AG04450 (cell line): ENCODE measurements at regions not wholly inside any gene's neighbourhood (a gene's known extent, or its start where the extent isn't known, plus 50 kb on each side); places are given as distances from the start of the nearest gene placed in this dataset.

Source experiments
- CTCF ChIA-PET: fragments of 300-600, 350-600 bp; formaldehyde crosslinking; extraction: SDS; loops from one replicate; lab custom pipeline; 2022; ENCODE audit warnings: antibody characterized with exemption, inconsistent platforms; lab: Charles Lee
- POLR2A ChIA-PET: fragments of 350-600 bp; formaldehyde crosslinking; extraction: SDS; loops from one replicate; lab custom pipeline; 2021; ENCODE audit warnings: antibody characterized with exemption, inconsistent platforms; lab: Yijun Ruan, JAX
- DNase-seq: peaks from one replicate; pipeline ENCODE4 v3.0.0-alpha.2; 2011; ENCODE audit warnings: low read depth, low spot score
- H3K27ac ChIP-seq: one replicate; pipeline ENCODE4 v1.5.1; 2012; ENCODE audit warnings: low read depth, low read length, control low read depth
- H3K27me3 ChIP-seq: one replicate; pipeline ENCODE4 v1.6.0; 2012; ENCODE audit warnings: low read length; ENCODE audit not compliant: control insufficient read depth, insufficient read depth
- H3K4me3 ChIP-seq: 2 replicates; pipeline ENCODE4 v1.5.1; 2011; ENCODE audit warnings: mild to moderate bottlenecking, low read depth, low read length, control low read depth
- H3K9me3 ChIP-seq: 2 replicates; pipeline ENCODE4 v1.5.1; 2012; ENCODE audit warnings: low read length; ENCODE audit not compliant: control insufficient read depth, insufficient read depth
- CTCF ChIP-seq: IDR thresholded peaks from 2 replicates; pipeline ENCODE4 v1.5.1; 2011; ENCODE audit warnings: low read depth, low read length, control low read depth, inconsistent platforms

DNA sequence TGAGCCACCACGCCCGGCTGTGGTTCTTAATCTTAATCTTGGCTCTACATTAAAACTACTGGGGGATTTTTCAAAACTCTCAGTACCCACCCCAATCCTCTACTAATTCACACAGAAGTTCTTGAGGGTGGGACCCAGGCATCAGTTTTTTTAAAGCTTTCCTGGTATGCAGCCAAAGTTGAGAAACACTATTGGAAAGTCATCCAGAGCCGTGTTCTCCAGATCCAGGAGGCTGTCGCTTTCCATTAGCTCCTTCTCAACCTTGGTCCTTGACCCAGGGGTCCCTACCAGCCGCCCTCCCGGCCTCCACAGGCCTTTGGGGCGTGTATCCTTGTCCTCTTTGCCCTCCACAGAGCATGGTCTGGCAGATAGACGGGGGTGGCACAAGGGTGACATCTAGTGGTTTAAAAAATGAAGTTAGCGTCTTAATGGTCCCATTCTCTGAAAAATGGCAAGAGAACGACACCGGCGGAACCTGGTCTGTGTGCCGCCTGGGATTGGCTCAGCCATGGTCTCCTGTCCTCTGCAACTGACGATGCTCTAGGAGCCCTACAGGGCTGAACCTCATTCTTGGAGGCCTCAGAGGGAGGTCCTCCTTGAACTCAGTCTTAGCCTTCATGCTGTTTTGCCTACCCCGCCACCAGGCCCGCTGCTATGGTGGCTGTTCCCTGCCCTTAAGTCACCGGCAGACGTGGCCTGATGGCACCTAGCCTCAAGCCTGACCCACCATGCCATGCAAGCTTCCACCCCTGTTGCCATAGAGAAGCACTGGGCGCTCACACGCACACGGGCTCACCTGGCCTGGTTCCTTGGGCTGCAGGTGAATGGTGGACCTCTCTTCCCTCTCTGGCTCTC, 152.0 kb upstream of the SYN3 start:
- Histone ChIP-seq H3K27ac (no peak overlapping the region), H3K9me3 (no peaks in the 10 kb centered on the region), H3K4me3 (no peak overlapping the region), H3K27me3 (no peaks in the 10 kb centered on the region)
- TF ChIP-seq CTCF = peak; percentile 56
- DNase-seq = no peak
- ChIA-PET CTCF (interaction anchor here (0.5 to 2.3 kb wide), 8 partner anchors 11 to 1217 kb away, joined by 3 to 10 read pairs (median 3); no protein-coding TSS in a partner anchor), POLR2A (no interaction called here)

DNA sequence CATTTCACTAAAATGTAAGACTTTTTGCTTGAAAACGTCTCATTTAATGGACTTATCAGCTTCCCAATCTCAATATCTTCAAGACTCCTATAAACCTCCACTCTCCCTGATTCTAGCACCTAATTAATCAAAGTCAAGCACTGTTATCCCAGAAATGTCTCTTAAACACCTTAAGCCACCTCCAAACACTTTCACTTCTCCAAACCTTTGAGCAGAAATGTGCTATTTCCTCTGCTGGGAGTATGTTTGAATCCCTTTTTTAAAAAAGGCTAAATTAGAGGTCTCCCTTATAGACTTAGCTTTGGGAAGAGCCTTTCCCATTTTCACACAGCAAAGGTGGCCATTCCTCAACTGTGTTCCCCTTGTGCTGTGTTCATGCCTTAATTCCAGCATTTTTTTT, 146.2 kb upstream of the SYN3 start:
- Histone ChIP-seq H3K27ac (no peak overlapping the region), H3K4me3 (no peak overlapping the region), H3K9me3 (no peaks in the 10 kb centered on the region), H3K27me3 (peaks cover 4% of the 10 kb centered on the region)
- ChIA-PET CTCF (interaction anchor here (1.3 kb wide), 1 partner anchor 186 kb away, joined by 5 read pairs; no protein-coding TSS in a partner anchor), POLR2A (no interaction called here)
- DNase-seq = no peak
- no peak for TF ChIP-seq CTCF

DNA sequence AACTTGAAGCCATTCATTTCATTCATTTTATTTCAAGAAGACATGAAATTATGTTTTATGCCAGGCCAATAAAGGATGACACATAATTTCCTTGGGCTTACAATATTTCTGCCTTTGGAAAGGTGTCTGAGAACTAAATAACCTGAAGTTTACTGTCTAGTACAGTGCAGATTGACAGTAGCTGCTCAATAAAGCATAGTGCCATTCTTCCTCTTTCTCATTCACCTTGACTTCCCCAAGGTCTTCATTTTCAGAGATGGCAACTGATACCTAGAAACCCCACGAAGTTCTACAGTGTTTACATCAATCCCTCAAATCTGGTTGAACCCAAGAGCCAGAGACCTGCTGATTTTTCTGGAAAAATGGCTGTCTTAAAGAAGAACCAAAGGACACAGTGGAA, 144.3 kb upstream of the SYN3 start:
- Histone ChIP-seq H3K9me3 (no peaks in the 10 kb centered on the region), H3K4me3 (no peak overlapping the region), H3K27me3 (peaks cover 4% of the 10 kb centered on the region), H3K27ac (no peak overlapping the region)
- no peak for DNase-seq
- TF ChIP-seq CTCF = no peak
- ChIA-PET CTCF (interaction anchor here (1.6 kb wide), 1 partner anchor 9 kb away, joined by 3 read pairs; no protein-coding TSS in a partner anchor), POLR2A (no interaction called here)

DNA sequence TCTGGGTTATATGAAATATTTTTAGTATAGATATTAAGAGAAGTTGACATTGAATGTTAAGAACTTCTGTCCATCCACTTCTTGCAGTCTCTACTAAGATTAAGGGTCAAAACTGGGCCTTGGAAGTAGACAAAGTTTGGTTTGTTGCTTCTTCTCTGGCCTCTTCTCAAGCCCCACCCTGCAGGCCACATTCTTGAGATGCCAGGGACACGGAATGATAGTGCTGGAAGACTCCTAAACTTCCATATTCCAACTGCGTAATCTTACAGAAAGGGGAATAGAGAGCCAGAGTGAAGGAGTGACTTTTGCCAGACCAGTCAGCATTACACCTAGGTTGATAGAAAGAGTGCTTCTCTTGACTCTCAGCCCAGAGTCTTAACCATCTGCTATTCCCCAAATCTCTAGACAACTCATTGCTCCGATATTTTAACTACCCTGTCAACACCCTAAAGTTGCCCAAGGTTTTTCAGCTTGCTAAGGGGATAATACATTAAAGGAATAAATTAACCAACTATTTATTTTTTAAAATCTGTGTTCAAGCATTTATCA, 136.4 kb upstream of the SYN3 start:
- DNase-seq = no peak
- ChIA-PET CTCF (no interaction called here), POLR2A (no interaction called here)
- no peak for TF ChIP-seq CTCF
- H3K4me3 ChIP-seq = no peak overlapping the region
- no peaks in the 10 kb centered on the region for H3K27me3 ChIP-seq
- no peak overlapping the region for H3K27ac ChIP-seq
- H3K9me3 ChIP-seq = no peaks in the 10 kb centered on the region

DNA sequence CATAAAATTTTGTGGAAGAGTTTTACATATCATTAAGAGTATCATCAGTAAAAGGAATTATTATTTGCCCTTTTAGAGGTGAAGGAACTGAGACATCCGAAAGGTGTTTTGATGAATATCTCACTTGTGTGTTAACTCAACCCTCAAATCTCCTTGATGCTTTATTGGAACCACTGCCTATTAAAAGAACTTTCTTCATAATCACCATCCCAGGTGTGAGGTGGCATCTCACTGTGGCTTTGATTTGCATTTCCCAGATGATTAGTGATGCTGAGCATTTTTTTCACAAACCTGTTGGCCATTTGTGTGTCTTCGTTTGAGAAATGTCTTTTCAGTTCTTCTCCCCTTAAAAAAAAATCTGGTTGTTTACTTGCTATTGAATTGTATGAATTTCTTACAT, 134.0 kb upstream of the SYN3 start:
- DNase-seq = no peak
- Histone ChIP-seq H3K27me3 (no peaks in the 10 kb centered on the region), H3K4me3 (no peak overlapping the region), H3K9me3 (no peaks in the 10 kb centered on the region), H3K27ac (no peak overlapping the region)
- ChIA-PET POLR2A (no interaction called here), CTCF (no interaction called here)
- no peak for TF ChIP-seq CTCF
